Testis (tissue), 2 donors: ENCODE measurements at regions not wholly inside any gene's neighbourhood (a gene's known extent, or its start where the extent isn't known, plus 50 kb on each side); places are given as distances from the start of the nearest gene placed in this dataset.

Experiments
- DNase-seq: peaks from one replicate; pipeline ENCODE4 v3.0.0-alpha.2; 2019
- H3K27ac ChIP-seq, 2 donors: fragments of 200-600 bp; sonication (generic); one replicate each; pipeline ENCODE4 v1.5.1; 2019
- H3K27me3 ChIP-seq: fragments of 200-600 bp; sonication (generic); one replicate; pipeline ENCODE4 v1.5.1; 2019
- H3K36me3 ChIP-seq: fragments of 200-600 bp; sonication (generic); one replicate; pipeline ENCODE4 v1.5.1; 2017; ENCODE audit warnings: low read depth; ENCODE audit errors: missing control alignments
- H3K4me1 ChIP-seq: fragments of 200-600 bp; sonication (generic); one replicate; pipeline ENCODE4 v1.5.1; 2019
- H3K4me3 ChIP-seq, 2 donors: fragments of 200-600 bp; sonication (generic); one replicate each; pipeline ENCODE4 v1.5.1; 2017 to 2019
- H3K9me3 ChIP-seq: fragments of 200-600 bp; sonication (generic); one replicate; pipeline ENCODE4 v1.5.1; 2017
- CTCF ChIP-seq, 3 experiments: fragments of 450-650 bp in 2 of 3; fragments of 200-600 bp in 1 of 3; sonication (generic) in 1 of 3; IDR thresholded peaks; one replicate each; pipeline ENCODE4 v1.5.1; 2016 to 2019; ENCODE audit warnings: antibody characterized with exemption in 3 of 3, mild to moderate bottlenecking in 2 of 3, moderate library complexity in 1 of 3
- POLR2A ChIP-seq: fragments of 450-650 bp; IDR thresholded peaks from one replicate; pipeline ENCODE4 v1.6.1; 2017; ENCODE audit warnings: antibody characterized with exemption, mild to moderate bottlenecking, moderate library complexity
- WGBS, 2 donors: methylation state at CpG; one replicate each; pipeline ENCODE4 v1.1.5; 2018; 5-methylcytosine and 5-hydroxymethylcytosine counted together
- intact Hi-C: fragments of 100-400 bp; cut with DNase I; formaldehyde crosslinking; loops from one replicate; pipeline ENCODE4 v1.15.1; 2023; ENCODE audit warnings: low total_unique reads

GRCh38 chr7:21059069-21059468 is 272.4 kb upstream of the SP8 start:
- DNase-seq: no peak
- Histone ChIP-seq H3K27me3 (no peaks in the 10 kb centered on the region), H3K4me3 (no peak overlapping the region), H3K9me3 (no peaks in the 10 kb centered on the region), H3K27ac (no peak overlapping the region), H3K4me1 (no peaks in the 10 kb centered on the region), H3K36me3 (no peaks in the 10 kb centered on the region)
- 62 to 94% methylated on average over 2 of the region's 2 CpGs for WGBS, 2 donors
- intact Hi-C loops: no loop called here
- TF ChIP-seq CTCF (IDR thresholded peaks at IDR 0.05): no peak
- TF ChIP-seq POLR2A: no peak

- Histone ChIP-seq H3K4me3 (no peak overlapping the region), H3K27me3 (no peaks in the 10 kb centered on the region), H3K27ac (no peak overlapping the region), H3K9me3 (no peaks in the 10 kb centered on the region), H3K4me1 (no peaks in the 10 kb centered on the region), H3K36me3 (no peaks in the 10 kb centered on the region)
- no peak for DNase-seq
- TF ChIP-seq POLR2A: no peak
- TF ChIP-seq CTCF (IDR thresholded peaks at IDR 0.05): no peak
- intact Hi-C loops: no loop called here
- WGBS, 2 donors: 85 to 91% methylated on average over 2 of the region's 2 CpGs
Measured at GRCh38 chr7:21063106-21063505, 276.4 kb upstream of the SP8 start.

- no peak for DNase-seq
- TF ChIP-seq POLR2A: no peak
- Histone ChIP-seq H3K36me3 (no peaks in the 10 kb centered on the region), H3K27ac (no peak overlapping the region), H3K4me3 (no peak overlapping the region), H3K9me3 (no peaks in the 10 kb centered on the region), H3K4me1 (no peaks in the 10 kb centered on the region), H3K27me3 (no peaks in the 10 kb centered on the region)
- intact Hi-C loops: no loop called here
- 75 to 84% methylated on average over 6 of the region's 6 CpGs for WGBS, 2 donors
Measured at GRCh38 chr7:21064698-21065648, 278.3 kb upstream of the SP8 start.

GRCh38 chr7:21066221-21066620 is 279.5 kb upstream of the SP8 start:
- intact Hi-C loops: no loop called here
- WGBS, 2 donors: 81 to 88% methylated on average over 4 of the region's 4 CpGs
- DNase-seq: no peak
- Histone ChIP-seq H3K27ac (no peak overlapping the region), H3K36me3 (no peaks in the 10 kb centered on the region), H3K4me3 (no peak overlapping the region), H3K4me1 (no peaks in the 10 kb centered on the region), H3K9me3 (no peaks in the 10 kb centered on the region), H3K27me3 (no peaks in the 10 kb centered on the region)
- TF ChIP-seq POLR2A: no peak
- TF ChIP-seq CTCF (IDR thresholded peaks at IDR 0.05): no peak

GRCh38 chr7:21067216-21067615 is 280.5 kb upstream of the SP8 start:
- no peaks in the 10 kb centered on the region for H3K4me1 ChIP-seq
- 89 to 93% methylated on average over 4 of the region's 4 CpGs for WGBS, 2 donors
- H3K9me3 ChIP-seq: no peaks in the 10 kb centered on the region
- intact Hi-C loops: no loop called here
- H3K36me3 ChIP-seq: no peaks in the 10 kb centered on the region
- no peak overlapping the region for H3K4me3 ChIP-seq
- H3K27ac ChIP-seq: no peak overlapping the region
- TF ChIP-seq CTCF (IDR thresholded peaks at IDR 0.05) (no peak), POLR2A (no peak)
- DNase-seq: no peak
- no peaks in the 10 kb centered on the region for H3K27me3 ChIP-seq
